ENCODE measurements at regions not wholly inside any gene's neighbourhood (a gene's known extent, or its start where the extent isn't known, plus 50 kb on each side); places are given as distances from the start of the nearest gene placed in this dataset.

DNA sequence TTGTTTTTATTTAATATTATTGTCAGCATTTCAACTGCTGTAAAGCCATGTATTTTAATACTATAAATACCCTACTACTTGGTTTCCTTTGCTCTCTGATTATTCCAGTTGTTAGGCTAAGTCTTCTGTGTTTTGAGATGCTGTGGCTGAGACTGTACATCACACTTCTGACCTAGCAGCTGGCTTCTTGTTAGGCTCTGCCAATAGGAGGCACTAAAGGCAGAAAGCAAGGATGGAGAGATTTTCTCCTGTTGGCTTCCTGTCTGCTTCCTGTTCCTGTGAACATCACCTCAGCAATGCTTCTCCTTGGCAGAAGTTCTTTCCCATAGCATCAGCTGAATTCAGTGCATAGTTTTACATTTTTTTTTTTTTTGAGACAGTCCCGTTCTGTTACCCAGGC, 68.3 kb upstream of the YPEL5 start:
- TF ChIP-seq, protein P1, sequence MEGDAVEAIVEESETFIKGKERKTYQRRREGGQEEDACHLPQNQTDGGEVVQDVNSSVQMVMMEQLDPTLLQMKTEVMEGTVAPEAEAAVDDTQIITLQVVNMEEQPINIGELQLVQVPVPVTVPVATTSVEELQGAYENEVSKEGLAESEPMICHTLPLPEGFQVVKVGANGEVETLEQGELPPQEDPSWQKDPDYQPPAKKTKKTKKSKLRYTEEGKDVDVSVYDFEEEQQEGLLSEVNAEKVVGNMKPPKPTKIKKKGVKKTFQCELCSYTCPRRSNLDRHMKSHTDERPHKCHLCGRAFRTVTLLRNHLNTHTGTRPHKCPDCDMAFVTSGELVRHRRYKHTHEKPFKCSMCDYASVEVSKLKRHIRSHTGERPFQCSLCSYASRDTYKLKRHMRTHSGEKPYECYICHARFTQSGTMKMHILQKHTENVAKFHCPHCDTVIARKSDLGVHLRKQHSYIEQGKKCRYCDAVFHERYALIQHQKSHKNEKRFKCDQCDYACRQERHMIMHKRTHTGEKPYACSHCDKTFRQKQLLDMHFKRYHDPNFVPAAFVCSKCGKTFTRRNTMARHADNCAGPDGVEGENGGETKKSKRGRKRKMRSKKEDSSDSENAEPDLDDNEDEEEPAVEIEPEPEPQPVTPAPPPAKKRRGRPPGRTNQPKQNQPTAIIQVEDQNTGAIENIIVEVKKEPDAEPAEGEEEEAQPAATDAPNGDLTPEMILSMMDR (IDR thresholded peaks at IDR 0.05; ENCODE audit: unreplicated experiment): no peak
- DNase-seq (ENCODE audit: low spot score): no peak
- no peaks in the 10 kb centered on the region for H3K9me3 Mint-ChIP-seq (ENCODE audit: unreplicated experiment)
- no peak overlapping the region for H3K4me3 Mint-ChIP-seq (ENCODE audit: unreplicated experiment)
- H3K36me3 Mint-ChIP-seq (ENCODE audit: low read depth, unreplicated experiment): no peaks in the 10 kb centered on the region
- H3K4me1 Mint-ChIP-seq (ENCODE audit: unreplicated experiment): no peaks in the 10 kb centered on the region
- H3K27me3 Mint-ChIP-seq (ENCODE audit: unreplicated experiment): no peaks in the 10 kb centered on the region
- H3K27ac Mint-ChIP-seq (ENCODE audit: unreplicated experiment): no peak overlapping the region

DNA sequence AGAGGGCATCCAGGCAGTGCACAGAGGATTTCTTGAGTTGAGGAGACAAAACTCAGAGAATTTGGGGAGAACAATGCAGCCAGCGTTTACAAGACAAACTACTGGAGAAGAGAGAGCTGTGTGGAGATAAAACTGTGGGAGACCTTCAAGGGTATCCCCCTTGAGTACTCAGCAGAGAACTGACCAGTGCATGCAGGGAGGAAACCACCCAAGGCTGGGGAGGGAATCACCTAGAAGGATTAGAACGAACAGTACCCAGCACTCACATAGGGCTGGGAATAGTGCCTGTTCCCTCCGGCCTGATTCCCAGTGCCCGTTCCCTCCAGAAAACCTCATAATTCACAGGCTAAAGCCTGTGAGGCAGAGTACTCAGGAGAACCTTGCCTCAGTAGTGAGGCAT, 61.9 kb upstream of the YPEL5 start:
- TF ChIP-seq, protein P1 (IDR thresholded peaks at IDR 0.05; ENCODE audit: unreplicated experiment): no peak
- DNase-seq (ENCODE audit: low spot score): no peak
- Mint-ChIP-seq H3K4me3 (ENCODE audit: unreplicated experiment) (no peak overlapping the region), H3K9me3 (ENCODE audit: unreplicated experiment) (no peaks in the 10 kb centered on the region), H3K4me1 (ENCODE audit: unreplicated experiment) (peaks cover 8% of the 10 kb centered on the region), H3K36me3 (ENCODE audit: low read depth, unreplicated experiment) (no peaks in the 10 kb centered on the region), H3K27ac (ENCODE audit: unreplicated experiment) (no peak overlapping the region), H3K27me3 (ENCODE audit: unreplicated experiment) (no peaks in the 10 kb centered on the region)

DNA sequence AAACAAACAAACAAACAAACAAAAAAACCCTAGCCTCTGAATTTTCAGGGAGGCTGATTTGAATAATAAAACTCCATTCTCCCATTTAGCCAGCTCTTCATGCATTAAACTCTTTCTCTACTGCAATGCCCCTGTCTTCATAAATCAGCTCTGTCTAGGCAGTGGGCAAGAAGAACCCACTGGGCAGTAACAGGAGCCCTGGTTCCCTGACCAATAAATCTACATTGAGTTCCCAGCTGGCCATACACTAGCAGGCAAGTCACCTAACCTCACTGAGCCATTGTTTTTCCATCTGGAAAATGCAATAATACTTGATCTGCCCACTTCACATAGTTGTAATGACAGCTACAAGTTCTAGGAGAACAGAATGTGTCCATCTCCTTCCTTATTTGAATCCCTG, 57.6 kb upstream of the YPEL5 start:
- Mint-ChIP-seq H3K27ac (ENCODE audit: unreplicated experiment) (no peak overlapping the region), H3K36me3 (ENCODE audit: low read depth, unreplicated experiment) (no peaks in the 10 kb centered on the region), H3K4me1 (ENCODE audit: unreplicated experiment) (peaks cover 8% of the 10 kb centered on the region), H3K4me3 (ENCODE audit: unreplicated experiment) (no peak overlapping the region), H3K27me3 (ENCODE audit: unreplicated experiment) (no peaks in the 10 kb centered on the region), H3K9me3 (ENCODE audit: unreplicated experiment) (no peaks in the 10 kb centered on the region)
- no peak for DNase-seq (ENCODE audit: low spot score)
- TF ChIP-seq, protein P1 (IDR thresholded peaks at IDR 0.05; ENCODE audit: unreplicated experiment): no peak

DNA sequence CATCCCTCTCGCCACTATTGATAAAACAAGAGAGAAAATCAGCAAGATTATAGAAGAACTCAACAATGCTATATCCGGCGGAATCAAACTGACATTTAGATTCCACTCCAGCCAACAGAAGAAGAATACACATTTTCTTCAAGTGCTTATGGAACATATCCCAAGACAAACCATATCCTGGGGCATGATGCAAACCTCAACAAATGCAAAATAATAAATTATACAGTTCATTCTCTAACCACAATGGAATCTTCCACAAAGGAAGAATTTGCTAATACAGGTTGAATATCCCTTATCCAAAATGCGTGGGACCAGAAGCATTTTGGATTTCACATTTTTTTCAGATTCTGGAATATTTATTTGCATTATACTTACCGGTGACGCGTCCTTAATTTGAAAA, 51.4 kb upstream of the YPEL5 start:
- Mint-ChIP-seq H3K4me1 (ENCODE audit: unreplicated experiment) (no peaks in the 10 kb centered on the region), H3K27ac (ENCODE audit: unreplicated experiment) (no peak overlapping the region), H3K4me3 (ENCODE audit: unreplicated experiment) (no peak overlapping the region), H3K9me3 (ENCODE audit: unreplicated experiment) (no peaks in the 10 kb centered on the region), H3K36me3 (ENCODE audit: low read depth, unreplicated experiment) (no peaks in the 10 kb centered on the region), H3K27me3 (ENCODE audit: unreplicated experiment) (peaks cover 1% of the 10 kb centered on the region)
- DNase-seq (ENCODE audit: low spot score): no peak
- TF ChIP-seq, protein P1 (IDR thresholded peaks at IDR 0.05; ENCODE audit: unreplicated experiment): no peak

DNA sequence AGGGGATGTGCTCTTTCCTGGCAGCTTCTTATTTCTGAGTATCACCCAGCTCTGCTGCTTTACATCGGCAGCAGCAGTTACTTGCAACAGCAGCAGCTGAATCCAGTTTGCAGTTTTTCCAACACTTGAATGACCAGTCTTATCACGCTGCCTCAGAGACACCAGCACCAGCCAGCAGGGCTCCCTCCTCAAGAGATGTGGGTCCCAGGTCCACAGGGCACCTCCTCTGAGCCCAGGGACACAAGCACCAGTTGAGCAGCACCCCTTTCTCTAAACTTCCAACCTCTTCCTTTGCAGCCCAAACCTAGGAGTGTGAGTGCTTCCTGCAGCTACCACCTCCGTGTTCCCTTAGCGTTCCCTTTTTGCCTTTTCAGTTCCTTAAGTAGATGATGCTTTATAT, 50.4 kb upstream of the YPEL5 start:
- H3K27ac Mint-ChIP-seq (ENCODE audit: unreplicated experiment): no peak overlapping the region
- no peaks in the 10 kb centered on the region for H3K4me1 Mint-ChIP-seq (ENCODE audit: unreplicated experiment)
- no peaks in the 10 kb centered on the region for H3K9me3 Mint-ChIP-seq (ENCODE audit: unreplicated experiment)
- peaks cover 1% of the 10 kb centered on the region for H3K27me3 Mint-ChIP-seq (ENCODE audit: unreplicated experiment)
- TF ChIP-seq, protein P1 (IDR thresholded peaks at IDR 0.05; ENCODE audit: unreplicated experiment): no peak
- H3K36me3 Mint-ChIP-seq (ENCODE audit: low read depth, unreplicated experiment): no peaks in the 10 kb centered on the region
- DNase-seq (ENCODE audit: low spot score): no peak
- no peak overlapping the region for H3K4me3 Mint-ChIP-seq (ENCODE audit: unreplicated experiment)

Measured in endothelial cell (in vitro differentiated cells).